Adrenal gland (tissue), 5 donors: ENCODE measurements at regions not wholly inside any gene's neighbourhood (a gene's known extent, or its start where the extent isn't known, plus 50 kb on each side); places are given as distances from the start of the nearest gene placed in this dataset.

Source experiments
- CTCF ChIP-seq, 6 experiments: fragments of 450-650 bp in 4 of 6; fragments of 200-600 bp in 2 of 6; sonication (generic) in 1 of 6; IDR thresholded peaks; 1 replicate in 5 of 6; 2 replicates in 1 of 6; pipeline versions ENCODE4 v1.5.1 to v1.8.0; 2016 to 2021; ENCODE audit warnings: antibody characterized with exemption in 6 of 6, mild to moderate bottlenecking in 2 of 6, moderate library complexity in 1 of 6
- POLR2A ChIP-seq, 2 donors: fragments of 450-650 bp; IDR thresholded peaks; one replicate each; pipeline ENCODE4 v1.6.1; 2017; ENCODE audit warnings: antibody characterized with exemption in 2 of 2, mild to moderate bottlenecking in 2 of 2, moderate library complexity in 1 of 2
- donor health status: DM: no; HTN: no; CAD: no.

- TF ChIP-seq CTCF (IDR thresholded peaks at IDR 0.05), result no peak
- TF ChIP-seq POLR2A (IDR thresholded peaks at IDR 0.05), result no peak
Measured at GRCh38 chr1:88118176-88118845, 565.8 kb upstream of the PKN2 start.
